SK-N-SH (cell line): ENCODE measurements at regions not wholly inside any gene's neighbourhood (a gene's known extent, or its start where the extent isn't known, plus 50 kb on each side); places are given as distances from the start of the nearest gene placed in this dataset.

Source experiments
- CTCF ChIA-PET: fragments of 300-600, 350-600 bp; formaldehyde crosslinking; extraction: SDS; loops from one replicate; lab custom pipeline; 2021; lab: Yijun Ruan, JAX
- POLR2A ChIA-PET: fragments of 350-600 bp; sonication (Branson Sonifier 250); formaldehyde crosslinking; extraction: SDS; loops from one replicate; lab custom pipeline; 2020; ENCODE audit warnings: antibody characterized with exemption, inconsistent platforms; lab: Yijun Ruan, JAX
- DNase-seq: peaks from one replicate; pipeline ENCODE4 v3.0.0; 2012
- H2AFZ ChIP-seq: fragments of 200-600 bp; sonication (generic); 2 replicates; pipeline ENCODE4 v1.8.1; 2016; ENCODE audit warnings: antibody characterized with exemption, mild to moderate bottlenecking, low read depth
- H3F3A ChIP-seq: fragments of 200-600 bp; sonication (generic); replicated peaks from 2 replicates; pipeline ENCODE3; 2016; ENCODE audit warnings: antibody characterized with exemption, mild to moderate bottlenecking; ENCODE audit not compliant: insufficient read depth
- H3K27ac ChIP-seq, 2 experiments: fragments of 200-500 bp in 1 of 2; fragments of 200-600 bp in 1 of 2; sonication (Bioruptor generic) in 1 of 2; sonication (generic), shearing (Covaris generic) in 1 of 2; 2 replicates each; pipeline versions ENCODE4 v1.5.1 to v1.6.1; 2014 to 2016; ENCODE audit warnings: low read depth in 2 of 2, inconsistent platforms in 1 of 2, low read length in 1 of 2, mild to moderate bottlenecking in 1 of 2, mixed read lengths in 1 of 2
- H3K27me3 ChIP-seq: fragments of 200-600 bp; sonication (generic), shearing (Covaris generic); 2 replicates; pipeline ENCODE4 v1.6.1; 2016; ENCODE audit warnings: mixed run types; ENCODE audit not compliant: insufficient read depth
- H3K36me3 ChIP-seq, 2 experiments: fragments of 200-500 bp in 1 of 2; fragments of 200-600 bp in 1 of 2; sonication (Bioruptor generic) in 1 of 2; sonication (generic) in 1 of 2; replicated peaks in 1 of 2; 2 replicates each; pipeline versions ENCODE3 to v1.5.1; 2014 to 2016; ENCODE audit warnings: low read length in 1 of 2, mild to moderate bottlenecking in 1 of 2; ENCODE audit not compliant: insufficient read depth in 2 of 2, control insufficient read depth in 1 of 2
- H3K4me1 ChIP-seq, 2 experiments: fragments of 200-500 bp in 1 of 2; fragments of 200-600 bp in 1 of 2; sonication (Bioruptor generic) in 1 of 2; sonication (generic), shearing (Covaris generic) in 1 of 2; 2 replicates each; pipeline versions ENCODE4 v1.5.1 to v1.6.1; 2014 to 2016; ENCODE audit warnings: low read depth in 1 of 2, low read length in 1 of 2, mixed run types in 1 of 2; ENCODE audit not compliant: insufficient read depth in 2 of 2, control insufficient read depth in 1 of 2
- H3K4me2 ChIP-seq: fragments of 200-600 bp; sonication (generic), shearing (Covaris generic); 2 replicates; pipeline ENCODE4 v1.6.1; 2017; ENCODE audit warnings: mixed run types
- H3K4me3 ChIP-seq, 2 experiments: fragments of 200-500 bp in 1 of 2; fragments of 200-600 bp in 1 of 2; sonication (Bioruptor generic) in 1 of 2; sonication (generic), shearing (Covaris generic) in 1 of 2; 2 replicates each; pipeline versions ENCODE4 v1.5.1 to v1.8.1; 2014 to 2016; ENCODE audit warnings: low read depth in 2 of 2, inconsistent platforms in 1 of 2, low read length in 1 of 2, mild to moderate bottlenecking in 1 of 2, mixed read lengths in 1 of 2, moderate library complexity in 1 of 2
- H3K79me2 ChIP-seq: fragments of 200-600 bp; sonication (generic); 2 replicates; pipeline ENCODE4 v1.8.1; 2017; ENCODE audit warnings: mild to moderate bottlenecking; ENCODE audit not compliant: insufficient read depth
- H3K9ac ChIP-seq: fragments of 200-600 bp; sonication (generic); 2 replicates; pipeline ENCODE4 v1.6.1; 2017; ENCODE audit warnings: mixed run types
- H3K9me2 ChIP-seq: fragments of 200-600 bp; sonication (generic); 2 replicates; pipeline ENCODE4 v1.6.1; 2017; ENCODE audit warnings: mixed run types
- H3K9me3 ChIP-seq: fragments of 200-600 bp; sonication (generic); 2 replicates; pipeline ENCODE4 v1.6.1; 2017; ENCODE audit warnings: mixed run types, mild to moderate bottlenecking, moderate library complexity
- H4K20me1 ChIP-seq: fragments of 200-600 bp; sonication (generic); 2 replicates; pipeline ENCODE4 v1.6.1; 2017; ENCODE audit warnings: mild to moderate bottlenecking, mixed run types; ENCODE audit not compliant: insufficient read depth
- FOXM1 ChIP-seq: IDR thresholded peaks from 2 replicates; pipeline ENCODE4 v1.4.0; 2012; ENCODE audit warnings: low read depth, mild to moderate bottlenecking
- GATA2 ChIP-seq: sonication (generic); formaldehyde crosslinking; IDR thresholded peaks from 2 replicates; pipeline ENCODE4 v1.5.0; 2020; ENCODE audit warnings: mild to moderate bottlenecking, missing genetic modification reagents
- NFIC ChIP-seq: IDR thresholded peaks from 2 replicates; pipeline ENCODE4 v1.4.0; 2012; ENCODE audit warnings: borderline replicate concordance
- NRF1 ChIP-seq: IDR thresholded peaks from 2 replicates; pipeline ENCODE4 v1.6.1; 2012; ENCODE audit warnings: low read depth, mild to moderate bottlenecking, low read length
- RAD21 ChIP-seq: IDR thresholded peaks from 2 replicates; pipeline ENCODE4 v1.6.1; 2012; ENCODE audit warnings: mild to moderate bottlenecking, low read length
- TEAD4 ChIP-seq: IDR thresholded peaks from 2 replicates; pipeline ENCODE4 v1.4.0; 2012; ENCODE audit warnings: mild to moderate bottlenecking, borderline replicate concordance; ENCODE audit not compliant: insufficient read depth
- USF1 ChIP-seq: IDR thresholded peaks from 2 replicates; pipeline ENCODE4 v1.4.0; 2012; ENCODE audit warnings: low read depth, borderline replicate concordance
- USF2 ChIP-seq: fragments of 150-350 bp; IDR thresholded peaks from 2 replicates; pipeline ENCODE4 v1.6.1; 2017; ENCODE audit warnings: antibody characterized with exemption, low read length, low read depth, borderline replicate concordance
- ZBTB33 ChIP-seq: IDR thresholded peaks from 2 replicates; pipeline ENCODE4 v1.4.0; 2012; ENCODE audit warnings: low read depth, borderline replicate concordance
- WGBS: methylation state at CpG from one replicate; pipeline ENCODE4 v1.1.6; 2017; ENCODE audit warnings: low lambda C conversion rate; 5-methylcytosine and 5-hydroxymethylcytosine counted together

- no peak overlapping the region for H2AFZ ChIP-seq
- H3K9ac ChIP-seq, result no peak overlapping the region
- no peak for TF ChIP-seq USF2
- no peak for TF ChIP-seq GATA2
- no peak for TF ChIP-seq RAD21
- no peak for TF ChIP-seq NRF1
- TF ChIP-seq TEAD4, result no peak
- TF ChIP-seq USF1, result no peak
- H3K9me2 ChIP-seq, result 0 out of 2 replicates have a peak, but pooled peaks cover 3% of the 10 kb centered on the region
- H3F3A ChIP-seq, result no peaks in the 10 kb centered on the region
- no peaks in the 10 kb centered on the region for H3K79me2 ChIP-seq
- no peaks in the 10 kb centered on the region for H3K9me3 ChIP-seq
- 100% methylated on average over 1 of the region's 1 CpG for WGBS
- ChIA-PET POLR2A (no interaction called here), CTCF (no interaction called here)
- H3K27me3 ChIP-seq, result no peaks in the 10 kb centered on the region
- H3K4me2 ChIP-seq, result no peak overlapping the region
- no peak overlapping the region for H3K27ac ChIP-seq
- H3K4me1 ChIP-seq, result no peaks in the 10 kb centered on the region
- DNase-seq, result no peak
- no peak overlapping the region for H3K4me3 ChIP-seq
- H4K20me1 ChIP-seq, result no peaks in the 10 kb centered on the region
- no peaks in the 10 kb centered on the region for H3K36me3 ChIP-seq
These were observed 1239.6 kb upstream of the SORCS1 start for GRCh38 chr10:108404155-108404554.

- ChIA-PET CTCF (no interaction called here), POLR2A (no interaction called here)
These were observed 1235.0 kb upstream of the SORCS1 start for GRCh38 chr10:108399465-108399864.

More at GRCh38 chr10:108399465-108399864, 1235.0 kb upstream of the SORCS1 start:
- Histone ChIP-seq H3K79me2 (no peaks in the 10 kb centered on the region), H3F3A (no peaks in the 10 kb centered on the region), H3K27me3 (no peaks in the 10 kb centered on the region), H4K20me1 (no peaks in the 10 kb centered on the region), H3K9me2 (0 out of 2 replicates have a peak, but pooled peaks cover 3% of the 10 kb centered on the region), H2AFZ (no peak overlapping the region), H3K36me3 (no peaks in the 10 kb centered on the region), H3K4me1 (no peaks in the 10 kb centered on the region), H3K4me2 (no peak overlapping the region), H3K9me3 (no peaks in the 10 kb centered on the region), H3K9ac (no peak overlapping the region), H3K27ac (no peak overlapping the region), H3K4me3 (no peak overlapping the region)
- 81% methylated on average over 4 of the region's 4 CpGs for WGBS
- TF ChIP-seq NFIC (no peak), ZBTB33 (no peak), FOXM1 (no peak)
- DNase-seq, result no peak
